ENCODE measurements at regions not wholly inside any gene's neighbourhood (a gene's known extent, or its start where the extent isn't known, plus 50 kb on each side); places are given as distances from the start of the nearest gene placed in this dataset.

DNA sequence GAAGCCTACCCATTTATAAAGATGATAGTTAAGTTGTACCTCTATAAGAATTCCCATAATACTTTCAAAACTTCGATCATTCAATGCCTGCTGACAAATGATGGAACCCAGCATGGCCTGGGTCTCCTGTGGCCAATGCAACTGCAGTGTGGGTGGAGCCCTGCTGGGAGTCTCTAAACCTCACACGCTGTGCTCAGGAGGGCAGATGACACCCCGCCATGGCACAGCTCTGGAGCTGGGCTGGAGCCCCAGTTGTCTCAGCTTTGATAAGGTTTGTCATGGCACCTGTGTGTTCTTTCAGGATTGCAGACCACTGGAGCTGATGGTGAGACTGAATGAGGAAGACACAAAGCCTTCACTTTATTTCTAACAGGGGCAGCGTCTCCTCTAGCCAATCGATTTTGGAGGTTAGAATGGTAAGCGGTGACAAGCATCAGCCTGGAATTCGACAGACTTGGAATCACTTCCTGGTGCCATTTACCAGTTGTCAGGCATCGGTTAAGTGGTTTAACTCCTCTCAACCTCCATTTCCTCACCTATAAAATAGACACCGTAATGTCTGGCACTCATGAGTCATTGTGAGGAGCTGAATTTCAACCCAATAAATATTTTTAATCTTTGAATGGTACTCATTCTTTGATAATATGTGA is 383.6 kb upstream of the SALL3 start:
- Histone ChIP-seq H3K9ac (ENCODE audit: low read depth in 1 of 3, low read length in 3 of 3) (no peak overlapping the region), H3K4me1 (ENCODE audit: control insufficient read depth in 3 of 3, insufficient read depth in 3 of 3, low read length in 3 of 3) (no peaks in the 10 kb centered on the region), H3K4me3 (ENCODE audit: low read length in 3 of 3) (no peak overlapping the region), H3K36me3 (ENCODE audit: control insufficient read depth in 3 of 3, insufficient read depth in 3 of 3, low read length in 3 of 3) (no peaks in the 10 kb centered on the region), H3K27me3 (ENCODE audit: control insufficient read depth in 3 of 3, insufficient read depth in 3 of 3, low read length in 3 of 3) (peaks cover 0 to 2% (median 0%) of the 10 kb centered on the region in 3 donors), H3K27ac (ENCODE audit: low read depth, low read length) (no peak overlapping the region), H3K9me3 (ENCODE audit: control insufficient read depth in 3 of 3, low read length in 3 of 3) (peaks cover 0 to 3% (median 3%) of the 10 kb centered on the region in 3 donors)

DNA sequence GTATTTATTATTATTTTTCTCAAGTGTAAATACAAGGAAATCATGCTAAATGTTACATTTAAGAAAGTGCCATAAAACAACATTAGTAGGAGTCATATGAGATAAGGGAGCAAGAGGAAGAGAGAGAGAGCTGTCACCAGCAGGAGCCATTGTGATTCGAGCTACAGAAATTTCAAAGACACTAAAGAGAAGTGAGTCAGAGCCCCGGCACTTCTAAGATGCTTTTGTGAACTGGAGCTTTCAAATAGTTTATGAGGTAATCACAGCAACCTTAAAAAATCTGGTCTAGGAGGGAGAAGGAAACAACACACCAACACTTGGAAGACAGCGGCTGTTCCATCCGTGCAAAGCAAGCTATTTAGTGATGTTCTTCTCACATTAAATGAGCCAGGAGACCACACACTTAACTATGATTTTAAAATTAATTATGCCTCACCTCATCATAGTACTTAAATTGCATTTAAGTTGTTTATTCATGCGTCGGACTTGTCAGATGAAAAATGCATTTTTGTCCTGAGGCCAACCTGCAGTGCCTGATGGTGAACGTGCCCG is 382.7 kb upstream of the SALL3 start:
- Histone ChIP-seq H3K9me3 (ENCODE audit: control insufficient read depth in 3 of 3, low read length in 3 of 3) (peaks cover 0 to 3% (median 3%) of the 10 kb centered on the region in 3 donors), H3K9ac (ENCODE audit: low read depth in 1 of 3, low read length in 3 of 3) (no peak overlapping the region), H3K4me3 (ENCODE audit: low read length in 3 of 3) (no peak overlapping the region), H3K27ac (ENCODE audit: low read depth, low read length) (no peak overlapping the region), H3K27me3 (ENCODE audit: control insufficient read depth in 3 of 3, insufficient read depth in 3 of 3, low read length in 3 of 3) (peaks cover 0 to 5% (median 0%) of the 10 kb centered on the region in 3 donors), H3K36me3 (ENCODE audit: control insufficient read depth in 3 of 3, insufficient read depth in 3 of 3, low read length in 3 of 3) (no peaks in the 10 kb centered on the region), H3K4me1 (ENCODE audit: control insufficient read depth in 3 of 3, insufficient read depth in 3 of 3, low read length in 3 of 3) (no peaks in the 10 kb centered on the region)

DNA sequence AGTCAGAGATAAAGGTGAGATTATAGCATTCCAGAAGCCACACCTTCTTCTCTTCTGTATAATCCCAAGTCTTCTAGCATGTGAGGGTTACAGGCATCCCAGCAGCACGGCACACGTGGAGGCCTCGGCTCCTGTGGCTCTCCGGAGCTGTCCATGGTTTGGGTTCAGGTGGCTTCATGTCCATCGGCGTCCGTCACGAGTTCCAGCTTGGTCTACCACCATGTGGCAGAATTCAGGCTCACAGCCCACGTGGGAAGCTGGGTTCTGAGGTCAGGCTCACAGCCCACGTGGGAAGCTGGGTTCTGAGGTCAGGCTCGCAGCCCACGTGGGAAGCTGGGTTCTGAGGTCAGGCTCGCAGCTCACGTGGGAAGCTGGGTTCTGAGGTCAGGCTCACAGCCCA is 378.3 kb upstream of the SALL3 start:
- Histone ChIP-seq H3K4me3 (ENCODE audit: low read length in 3 of 3) (no peak overlapping the region), H3K27me3 (ENCODE audit: control insufficient read depth in 3 of 3, insufficient read depth in 3 of 3, low read length in 3 of 3) (peaks cover 0 to 17% (median 0%) of the 10 kb centered on the region in 3 donors), H3K9me3 (ENCODE audit: control insufficient read depth in 3 of 3, low read length in 3 of 3) (peaks cover 0 to 7% (median 3%) of the 10 kb centered on the region in 3 donors), H3K9ac (ENCODE audit: low read depth in 1 of 3, low read length in 3 of 3) (no peak overlapping the region), H3K27ac (ENCODE audit: low read depth, low read length) (no peak overlapping the region), H3K36me3 (ENCODE audit: control insufficient read depth in 3 of 3, insufficient read depth in 3 of 3, low read length in 3 of 3) (no peaks in the 10 kb centered on the region), H3K4me1 (ENCODE audit: control insufficient read depth in 3 of 3, insufficient read depth in 3 of 3, low read length in 3 of 3) (no peaks in the 10 kb centered on the region)

- Histone ChIP-seq H3K9ac (ENCODE audit: low read depth in 1 of 3, low read length in 3 of 3) (no peak overlapping the region), H3K27me3 (ENCODE audit: control insufficient read depth in 3 of 3, insufficient read depth in 3 of 3, low read length in 3 of 3) (peaks cover 0 to 17% (median 1%) of the 10 kb centered on the region in 3 donors), H3K4me1 (ENCODE audit: control insufficient read depth in 3 of 3, insufficient read depth in 3 of 3, low read length in 3 of 3) (no peaks in the 10 kb centered on the region), H3K4me3 (ENCODE audit: low read length in 3 of 3) (no peak overlapping the region), H3K27ac (ENCODE audit: low read depth, low read length) (no peak overlapping the region), H3K9me3 (ENCODE audit: control insufficient read depth in 3 of 3, low read length in 3 of 3) (peaks cover 0 to 7% (median 3%) of the 10 kb centered on the region in 3 donors), H3K36me3 (ENCODE audit: control insufficient read depth in 3 of 3, insufficient read depth in 3 of 3, low read length in 3 of 3) (no peaks in the 10 kb centered on the region)
These were observed 377.7 kb upstream of the SALL3 start for GRCh38 chr18:78601923-78602322.

DNA sequence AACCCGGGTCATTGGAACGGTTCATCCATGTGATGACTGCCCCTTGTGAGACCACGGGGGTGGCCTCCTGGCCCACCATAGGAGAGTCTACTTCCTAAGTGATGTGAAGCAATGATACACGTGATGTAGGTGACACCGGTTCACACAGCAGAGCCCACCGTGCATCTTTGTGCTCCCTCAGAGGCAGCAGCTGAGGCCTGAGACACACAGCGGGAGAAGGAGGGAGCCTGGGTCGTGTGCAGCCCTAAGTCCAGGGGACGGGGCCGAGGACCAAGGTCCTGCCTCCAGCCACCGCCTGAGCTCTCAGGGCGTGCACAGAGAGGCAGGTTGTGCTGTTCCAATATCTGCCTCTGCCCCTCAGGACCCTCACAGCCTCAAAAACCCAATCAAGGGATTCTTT is 377.2 kb upstream of the SALL3 start:
- Histone ChIP-seq H3K27me3 (ENCODE audit: control insufficient read depth in 3 of 3, insufficient read depth in 3 of 3, low read length in 3 of 3) (peaks cover 0 to 17% (median 5%) of the 10 kb centered on the region in 3 donors), H3K36me3 (ENCODE audit: control insufficient read depth in 3 of 3, insufficient read depth in 3 of 3, low read length in 3 of 3) (no peaks in the 10 kb centered on the region), H3K9ac (ENCODE audit: low read depth in 1 of 3, low read length in 3 of 3) (no peak overlapping the region), H3K27ac (ENCODE audit: low read depth, low read length) (no peak overlapping the region), H3K9me3 (ENCODE audit: control insufficient read depth in 3 of 3, low read length in 3 of 3) (peaks cover 0 to 7% (median 3%) of the 10 kb centered on the region in 3 donors), H3K4me3 (ENCODE audit: low read length in 3 of 3) (no peak overlapping the region), H3K4me1 (ENCODE audit: control insufficient read depth in 3 of 3, insufficient read depth in 3 of 3, low read length in 3 of 3) (no peaks in the 10 kb centered on the region)

- Histone ChIP-seq H3K36me3 (ENCODE audit: control insufficient read depth in 3 of 3, insufficient read depth in 3 of 3, low read length in 3 of 3) (no peaks in the 10 kb centered on the region), H3K9me3 (ENCODE audit: control insufficient read depth in 3 of 3, low read length in 3 of 3) (peaks cover 0 to 7% (median 3%) of the 10 kb centered on the region in 3 donors)
These were observed 376.3 kb upstream of the SALL3 start for GRCh38 chr18:78603102-78603983.

DNA sequence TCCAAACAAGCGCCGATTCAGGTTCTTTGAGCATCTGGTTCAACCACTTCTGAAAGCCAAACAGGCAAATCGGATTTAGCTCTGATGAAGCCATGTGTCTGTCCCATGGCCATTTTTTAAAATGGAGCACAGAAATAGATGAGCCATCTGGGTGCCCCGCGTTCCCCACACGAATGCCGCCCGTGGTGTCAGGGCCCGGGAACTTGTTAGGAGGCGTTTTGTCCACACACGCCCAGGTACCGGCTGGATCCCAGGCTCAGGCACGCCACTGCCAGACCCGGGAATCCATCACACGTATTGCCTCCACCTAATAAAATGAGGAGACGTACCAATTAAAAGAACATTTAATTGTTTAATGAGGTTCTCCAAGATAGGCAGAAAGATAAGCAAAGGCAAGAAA is 374.4 kb upstream of the SALL3 start:
- no peaks in the 10 kb centered on the region for H3K36me3 ChIP-seq (ENCODE audit: control insufficient read depth in 3 of 3, insufficient read depth in 3 of 3, low read length in 3 of 3)
- H3K9me3 ChIP-seq (ENCODE audit: control insufficient read depth in 3 of 3, low read length in 3 of 3), result peaks cover 0 to 4% (median 3%) of the 10 kb centered on the region in 3 donors
- H3K4me3 ChIP-seq (ENCODE audit: low read length in 3 of 3), result no peak overlapping the region
- no peaks in the 10 kb centered on the region for H3K4me1 ChIP-seq (ENCODE audit: control insufficient read depth in 3 of 3, insufficient read depth in 3 of 3, low read length in 3 of 3)
- no peak overlapping the region for H3K27ac ChIP-seq (ENCODE audit: low read depth, low read length)
- no peak overlapping the region for H3K9ac ChIP-seq (ENCODE audit: low read depth in 1 of 3, low read length in 3 of 3)
- H3K27me3 ChIP-seq (ENCODE audit: control insufficient read depth in 3 of 3, insufficient read depth in 3 of 3, low read length in 3 of 3), result peaks cover 0 to 20% (median 9%) of the 10 kb centered on the region in 3 donors

More at GRCh38 chr18:78603102-78603983, 376.3 kb upstream of the SALL3 start:
- H3K27ac ChIP-seq (ENCODE audit: low read depth, low read length), result no peak overlapping the region
- H3K4me3 ChIP-seq (ENCODE audit: low read length in 3 of 3), result no peak overlapping the region
- H3K9ac ChIP-seq (ENCODE audit: low read depth in 1 of 3, low read length in 3 of 3), result no peak overlapping the region
- no peaks in the 10 kb centered on the region for H3K4me1 ChIP-seq (ENCODE audit: control insufficient read depth in 3 of 3, insufficient read depth in 3 of 3, low read length in 3 of 3)
- H3K27me3 ChIP-seq (ENCODE audit: control insufficient read depth in 3 of 3, insufficient read depth in 3 of 3, low read length in 3 of 3), result peaks cover 0 to 17% (median 5%) of the 10 kb centered on the region in 3 donors

DNA sequence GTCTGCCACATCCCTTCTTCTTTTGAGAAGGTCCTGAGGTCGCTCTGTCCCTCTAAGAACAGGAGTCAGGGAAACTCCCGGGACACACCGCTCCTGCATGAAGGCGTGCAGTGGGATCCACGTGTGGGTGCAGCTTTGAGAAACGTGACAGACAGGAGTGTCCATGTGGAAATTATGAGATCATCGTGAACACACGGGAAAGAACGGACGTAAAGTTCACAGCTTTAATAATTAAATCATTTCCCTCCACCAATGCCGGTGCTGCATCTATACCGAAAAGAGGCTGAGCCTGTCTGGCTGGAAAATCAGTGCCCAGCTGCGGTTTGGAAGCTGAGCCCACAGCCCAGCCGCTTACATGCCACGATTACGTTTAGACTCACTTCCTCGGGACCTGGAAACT is 372.4 kb upstream of the SALL3 start:
- no peak overlapping the region for H3K4me3 ChIP-seq (ENCODE audit: low read length in 3 of 3)
- H3K4me1 ChIP-seq (ENCODE audit: control insufficient read depth in 3 of 3, insufficient read depth in 3 of 3, low read length in 3 of 3), result no peaks in the 10 kb centered on the region
- no peak overlapping the region for H3K9ac ChIP-seq (ENCODE audit: low read depth in 1 of 3, low read length in 3 of 3)
- H3K27ac ChIP-seq (ENCODE audit: low read depth, low read length), result no peak overlapping the region
- peaks cover 0 to 16% (median 11%) of the 10 kb centered on the region in 3 donors for H3K27me3 ChIP-seq (ENCODE audit: control insufficient read depth in 3 of 3, insufficient read depth in 3 of 3, low read length in 3 of 3)
- H3K9me3 ChIP-seq (ENCODE audit: control insufficient read depth in 3 of 3, low read length in 3 of 3), result peaks cover 0 to 4% (median 0%) of the 10 kb centered on the region in 3 donors
- H3K36me3 ChIP-seq (ENCODE audit: control insufficient read depth in 3 of 3, insufficient read depth in 3 of 3, low read length in 3 of 3), result no peaks in the 10 kb centered on the region

GRCh38 chr18:78607784-78608183 is 371.8 kb upstream of the SALL3 start:
- H3K9ac ChIP-seq (ENCODE audit: low read depth in 1 of 3, low read length in 3 of 3), result no peak overlapping the region
- H3K4me1 ChIP-seq (ENCODE audit: control insufficient read depth in 3 of 3, insufficient read depth in 3 of 3, low read length in 3 of 3), result no peaks in the 10 kb centered on the region

More at GRCh38 chr18:78607784-78608183, 371.8 kb upstream of the SALL3 start:
- H3K9me3 ChIP-seq (ENCODE audit: control insufficient read depth in 3 of 3, low read length in 3 of 3), result peaks cover 0 to 4% (median 0%) of the 10 kb centered on the region in 3 donors
- H3K4me3 ChIP-seq (ENCODE audit: low read length in 3 of 3), result no peak overlapping the region
- no peaks in the 10 kb centered on the region for H3K36me3 ChIP-seq (ENCODE audit: control insufficient read depth in 3 of 3, insufficient read depth in 3 of 3, low read length in 3 of 3)
- no peak overlapping the region for H3K27ac ChIP-seq (ENCODE audit: low read depth, low read length)
- H3K27me3 ChIP-seq (ENCODE audit: control insufficient read depth in 3 of 3, insufficient read depth in 3 of 3, low read length in 3 of 3), result peaks cover 0 to 18% (median 11%) of the 10 kb centered on the region in 3 donors
